ENCODE measurements at regions not wholly inside any gene's neighbourhood (a gene's known extent, or its start where the extent isn't known, plus 50 kb on each side); places are given as distances from the start of the nearest gene placed in this dataset.
A peak's percentile ranks its signal among the peaks of the same experiment; 100 is the strongest.
"Not testable (repeated sequence)": the region's sequence is repeated elsewhere in the genome, so short reads cannot be mapped to it uniquely, and the experiment has no call there.

DNA sequence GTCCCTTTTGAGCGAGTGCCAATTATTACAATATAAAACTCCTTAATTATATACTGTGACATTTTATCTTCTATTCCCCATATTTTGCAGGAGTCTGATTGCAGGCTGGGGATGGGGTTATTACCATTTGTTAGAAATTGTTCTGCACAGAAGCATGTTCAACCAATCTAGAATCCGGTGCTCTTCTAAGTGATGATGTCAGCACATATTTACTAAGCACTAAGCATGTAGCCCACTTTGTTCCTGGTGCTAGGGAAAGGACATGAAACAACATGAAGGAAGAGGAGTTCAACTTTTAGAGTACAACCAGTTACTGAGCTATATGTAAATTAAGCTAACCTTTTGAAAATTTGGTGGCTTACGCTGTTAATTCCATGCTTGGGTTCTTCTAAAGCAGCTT is 52.8 kb upstream of the IL1RAPL2 start:
- DNase-seq: no peak

GRCh38 chrX:104510801-104511200 is 55.2 kb upstream of the IL1RAPL2 start:
- no peak for DNase-seq

DNA sequence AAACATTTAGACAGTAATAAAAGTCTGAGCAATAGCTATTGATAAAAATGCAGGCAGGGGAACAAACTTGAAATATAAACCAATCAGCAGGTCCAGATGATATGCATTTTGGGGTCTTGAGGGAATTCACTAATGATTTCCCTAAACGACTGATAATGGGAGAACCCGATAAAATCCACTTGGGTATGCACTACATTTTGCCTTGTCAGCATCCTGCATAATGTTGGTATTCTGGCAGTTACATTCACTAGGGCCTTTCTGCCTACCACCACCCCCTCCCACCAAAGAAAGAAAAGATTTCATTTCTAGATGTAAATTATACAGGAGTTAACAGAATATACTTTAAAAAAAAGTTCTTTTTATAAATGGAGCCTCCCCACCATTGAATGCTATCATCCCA is 63.5 kb upstream of the IL1RAPL2 start:
- DNase-seq: no peak

- DNase-seq: no peak
Observed at GRCh38 chrX:104488811-104489210, 77.2 kb upstream of the IL1RAPL2 start.

GRCh38 chrX:104486691-104487090 is 79.3 kb upstream of the IL1RAPL2 start:
- DNase-seq: no peak

- peak; percentile 0 for DNase-seq
Observed at GRCh38 chrX:104482757-104483156, 83.2 kb upstream of the IL1RAPL2 start.

DNA sequence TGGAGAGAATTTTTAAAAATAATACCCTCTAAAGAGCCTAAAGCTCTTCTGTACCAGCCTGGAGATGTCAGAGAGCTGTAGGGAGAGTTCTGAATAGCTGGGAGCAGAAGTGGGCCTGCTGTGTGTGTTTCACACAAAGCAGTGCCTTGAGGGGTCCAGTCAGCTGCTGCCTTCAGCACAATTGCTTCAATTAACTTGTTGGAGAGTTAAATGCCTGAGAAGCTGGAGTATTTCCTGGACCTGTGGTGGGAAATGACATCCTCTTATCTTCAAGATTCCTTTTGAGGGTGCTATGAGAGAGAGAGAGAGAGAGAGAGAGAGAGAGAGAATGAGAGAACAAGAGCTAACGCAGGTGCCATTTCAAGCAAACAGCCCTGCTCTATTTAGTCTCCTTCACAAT is 96.2 kb upstream of the IL1RAPL2 start:
- no peak for DNase-seq

DNA sequence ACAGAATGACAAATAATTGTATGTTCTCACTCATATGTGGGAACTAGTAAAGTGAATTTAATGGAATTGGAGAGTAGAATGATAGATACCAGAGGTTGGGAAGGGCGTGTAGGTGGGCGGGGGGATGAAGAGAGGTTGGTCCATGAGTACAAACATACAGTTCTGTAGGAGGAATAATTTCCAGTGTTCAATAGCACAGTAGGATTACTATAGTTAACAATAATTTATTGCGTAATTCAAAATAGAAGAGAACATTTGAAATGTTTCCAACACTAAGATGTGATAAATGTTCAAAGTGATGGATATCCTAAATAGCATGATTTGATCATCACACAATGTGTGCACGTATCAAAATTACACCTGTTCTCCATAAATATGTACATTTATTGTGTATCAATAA is 106.2 kb upstream of the IL1RAPL2 start:
- no peak for DNase-seq

DNA sequence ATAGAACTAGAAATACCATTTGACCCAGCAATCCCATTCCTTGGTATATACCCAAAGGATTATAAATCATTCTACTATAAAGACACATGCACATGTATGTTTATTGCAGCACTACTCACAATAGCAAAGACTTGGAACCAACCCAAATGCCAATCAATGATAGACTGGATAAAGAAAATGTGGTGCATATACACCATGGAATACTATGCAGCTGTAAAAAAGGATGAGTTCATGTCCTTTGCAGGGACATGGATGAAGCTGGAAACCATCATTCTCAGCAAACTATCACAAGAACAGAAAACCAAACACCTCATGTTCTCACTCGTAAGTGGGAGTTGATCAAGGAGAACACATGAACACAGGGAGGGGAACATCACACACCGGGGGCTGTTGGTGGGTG is 108.9 kb upstream of the IL1RAPL2 start:
- not testable (repeated sequence) for DNase-seq

DNA sequence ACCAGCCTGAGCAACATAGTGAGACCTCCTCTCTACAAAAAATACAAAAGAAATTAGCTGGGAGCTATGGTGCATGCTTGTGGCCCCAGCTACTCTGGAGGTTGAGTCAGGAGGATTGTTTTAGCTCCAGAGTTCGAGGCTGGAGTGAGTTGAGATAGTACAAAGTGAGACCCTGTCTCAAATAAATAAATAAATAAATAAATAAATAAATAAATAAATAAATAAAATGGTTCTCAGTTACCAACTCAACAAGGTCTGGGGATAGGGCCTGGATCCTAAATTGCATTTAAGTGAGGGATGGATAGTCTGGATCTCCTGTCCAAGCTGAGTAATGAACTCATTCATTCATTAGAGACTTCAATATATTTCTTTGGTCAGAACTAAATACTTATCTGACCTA is 115.7 kb upstream of the IL1RAPL2 start:
- no peak for DNase-seq

GRCh38 chrX:104445591-104445990 is 120.4 kb upstream of the IL1RAPL2 start:
- DNase-seq: no peak

DNA sequence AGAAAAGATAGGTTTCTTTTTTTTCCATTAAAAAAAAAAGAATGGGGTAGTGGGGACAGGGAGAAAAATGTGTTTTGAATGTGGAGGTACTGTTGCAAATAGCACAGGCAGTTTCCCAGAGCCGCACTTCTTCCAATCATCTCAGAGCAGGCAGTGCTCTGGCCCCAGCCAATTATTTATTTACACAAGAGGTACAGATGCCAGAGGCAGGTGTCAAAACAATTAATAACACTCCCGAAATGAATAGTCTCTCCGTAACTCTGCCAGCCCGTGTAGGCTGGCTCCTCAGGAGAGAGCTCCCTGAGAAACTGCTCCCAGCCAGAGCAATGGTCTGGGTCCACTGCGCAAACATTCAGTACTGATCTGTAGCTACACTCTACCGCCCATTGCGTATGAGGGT is 130.8 kb upstream of the IL1RAPL2 start:
- DNase-seq: no peak

- DNase-seq: no peak
Observed at GRCh38 chrX:104432321-104432720, 133.7 kb upstream of the IL1RAPL2 start.

GRCh38 chrX:104430742-104431119 is 135.3 kb upstream of the IL1RAPL2 start:
- DNase-seq: no peak

DNA sequence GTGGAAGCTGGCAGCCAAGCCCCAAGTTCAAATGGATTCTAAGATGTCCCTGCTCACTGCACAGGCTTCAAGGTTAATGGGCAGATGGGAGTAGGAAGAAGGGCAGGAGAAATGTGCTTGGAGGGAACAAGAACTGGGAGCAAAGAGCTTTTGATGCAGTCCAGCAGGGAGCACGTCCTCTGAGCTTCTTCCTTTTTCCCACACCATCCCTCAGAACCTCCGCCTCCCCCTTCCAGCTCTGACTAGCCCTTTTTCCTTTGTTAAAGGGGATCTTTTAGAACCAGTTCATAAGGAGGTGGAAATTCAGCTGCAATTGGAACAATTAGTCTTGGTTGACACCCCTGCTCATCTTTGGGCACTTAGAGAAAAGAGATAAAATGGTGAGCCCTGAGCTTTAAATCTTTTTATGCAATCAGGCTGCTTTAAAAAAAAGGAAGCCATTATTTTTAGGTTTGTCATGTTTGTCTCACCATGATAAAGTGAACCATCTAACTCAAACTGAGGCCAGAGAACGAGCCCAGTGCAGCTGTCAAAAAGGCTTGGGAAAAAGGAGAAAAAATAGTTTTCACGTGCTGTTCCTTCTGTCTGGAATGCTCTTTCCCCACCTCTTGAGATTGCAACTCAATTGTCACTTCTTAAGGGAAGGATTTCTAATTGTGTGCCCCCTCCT is 135.8 kb upstream of the IL1RAPL2 start:
- DNase-seq: no peak

DNA sequence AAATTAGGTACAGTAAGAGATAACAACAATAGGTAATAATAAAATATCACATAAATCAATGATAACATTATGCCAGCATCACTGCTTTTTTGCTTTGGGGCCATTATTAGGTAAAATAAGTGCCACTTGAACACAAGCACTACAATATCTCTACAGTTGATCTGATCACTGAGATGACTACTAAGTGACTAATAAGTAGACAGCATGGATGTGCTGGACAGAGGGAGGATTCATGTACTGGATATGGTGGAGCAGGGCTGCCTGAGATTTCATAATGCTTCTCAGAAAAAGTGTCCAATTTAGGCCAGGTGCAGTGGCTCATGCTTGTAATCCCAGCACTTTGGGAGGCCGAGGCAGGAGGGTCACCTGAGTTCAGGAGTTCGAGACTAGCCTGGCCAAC is 137.8 kb upstream of the IL1RAPL2 start:
- no peak for DNase-seq

- no peak for DNase-seq
Observed at GRCh38 chrX:104427693-104428092, 138.3 kb upstream of the IL1RAPL2 start.

- no peak for DNase-seq
Observed at GRCh38 chrX:104427073-104427472, 138.9 kb upstream of the IL1RAPL2 start.

DNA sequence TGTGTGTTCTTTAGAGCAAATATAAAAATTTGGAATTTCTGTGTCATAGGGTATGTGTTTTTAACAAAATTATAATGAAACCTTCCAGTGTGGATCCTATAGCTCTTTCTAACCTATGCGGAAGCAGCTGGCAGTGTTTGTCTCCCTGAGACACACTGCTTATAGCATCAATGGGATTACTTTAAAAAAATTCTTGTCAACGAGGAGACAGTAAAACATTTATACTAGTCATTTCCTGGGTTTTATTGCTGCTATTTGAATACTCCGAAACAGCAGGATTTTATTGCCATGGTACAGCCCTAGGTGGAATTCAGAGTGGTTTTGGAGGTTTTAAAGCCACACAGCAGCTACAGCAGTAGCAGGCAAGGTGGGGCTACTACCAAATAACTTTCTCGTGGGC is 145.1 kb upstream of the IL1RAPL2 start:
- no peak for DNase-seq

DNA sequence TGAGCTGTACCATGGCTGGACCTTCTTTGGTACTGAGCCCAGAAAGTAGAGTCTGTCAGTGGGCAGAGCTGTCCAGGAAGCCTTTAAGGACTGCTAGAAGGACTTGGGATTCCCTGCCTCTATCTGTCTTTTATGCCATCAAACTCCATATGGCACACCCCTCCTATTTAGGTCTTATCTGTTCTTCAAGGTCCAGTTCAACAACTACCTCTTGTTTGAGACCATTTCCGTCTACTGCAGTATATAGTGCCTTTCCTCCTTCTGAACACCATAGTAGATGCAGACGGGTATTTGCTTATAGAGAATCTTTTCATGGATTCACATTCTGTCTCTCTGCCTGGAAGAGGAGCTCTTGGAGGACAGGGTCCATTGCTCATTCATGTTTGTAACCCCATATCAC is 146.1 kb upstream of the IL1RAPL2 start:
- no peak for DNase-seq

DNA sequence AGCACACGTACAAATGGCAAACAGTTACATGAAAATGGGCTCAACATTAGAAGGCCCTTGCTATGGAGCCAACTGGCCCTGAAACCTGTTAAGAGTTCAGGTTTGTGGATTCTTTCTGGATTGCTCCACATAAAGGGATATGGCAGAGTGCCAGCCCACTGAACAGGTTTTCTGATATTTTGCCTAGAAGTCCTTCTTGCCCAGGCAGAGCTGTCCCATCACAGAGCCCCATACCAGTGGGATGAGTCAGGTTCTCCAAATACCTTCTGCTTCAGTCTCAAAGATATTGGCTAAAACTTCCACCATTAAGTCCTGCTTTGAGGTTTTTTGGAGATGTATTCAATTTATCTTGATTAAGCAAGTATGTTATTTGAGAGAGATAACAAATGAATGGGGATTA is 146.8 kb upstream of the IL1RAPL2 start:
- DNase-seq: no peak

GRCh38 chrX:104411800-104412199 is 154.2 kb upstream of the IL1RAPL2 start:
- DNase-seq: no peak

DNA sequence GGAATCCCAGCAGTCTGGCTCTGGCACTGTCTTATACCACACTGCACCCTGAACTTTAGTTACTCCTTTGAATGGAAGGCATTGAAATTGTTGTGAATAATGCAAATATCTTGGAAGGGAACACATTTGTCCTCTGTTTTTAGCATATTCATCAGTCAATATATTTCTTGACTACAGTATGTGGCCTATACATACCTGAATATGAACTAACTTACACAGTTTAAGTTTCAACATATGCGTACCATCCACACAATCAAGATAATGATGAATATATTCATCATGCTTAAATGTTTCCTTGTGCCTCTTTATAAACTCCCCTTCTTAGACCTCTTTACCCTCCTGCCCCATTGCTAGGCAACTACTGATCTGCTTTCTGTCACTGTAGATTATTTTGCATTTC is 145.7 kb upstream of the ESX1 start:
- no peak for DNase-seq

DNA sequence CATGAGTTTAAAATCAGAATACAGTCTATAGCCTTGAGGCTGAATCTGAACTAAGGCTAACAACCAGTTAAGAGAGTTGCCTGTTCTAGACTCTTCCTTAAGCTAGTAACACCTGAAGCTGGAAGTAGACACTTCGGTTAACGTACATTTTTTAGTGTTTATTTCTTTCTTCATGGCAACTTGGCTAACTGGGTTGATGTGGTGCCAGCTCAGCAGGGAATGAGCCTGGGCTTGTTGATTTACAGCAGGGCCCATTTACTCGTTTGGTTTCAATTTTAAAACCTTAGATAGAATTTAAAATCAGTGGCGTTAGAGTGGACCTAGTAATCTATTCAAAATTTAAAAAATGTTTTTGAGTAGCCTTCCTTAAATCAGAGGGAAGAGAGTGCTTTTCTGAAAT is 137.6 kb upstream of the ESX1 start:
- no peak for DNase-seq

DNA sequence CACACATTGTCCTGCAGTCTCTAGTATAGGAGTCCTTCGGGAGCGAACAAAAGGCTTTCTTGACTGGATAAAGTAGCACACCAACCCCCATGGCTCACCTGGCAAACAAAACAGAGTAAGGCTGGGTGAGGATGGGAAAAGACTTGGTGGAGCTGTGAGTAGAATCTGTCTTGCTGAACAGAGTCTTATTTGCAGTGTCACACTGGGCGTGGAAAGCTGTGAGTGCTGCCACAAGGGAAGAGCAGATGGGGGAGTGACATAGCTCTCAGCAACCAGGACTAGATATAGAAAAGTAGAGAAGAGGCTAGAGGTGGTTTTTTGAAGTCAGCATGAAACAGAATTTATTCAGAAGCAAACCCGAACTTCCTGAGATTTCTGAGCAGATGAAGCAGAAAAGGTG is 137.2 kb upstream of the ESX1 start:
- DNase-seq: no peak

DNA sequence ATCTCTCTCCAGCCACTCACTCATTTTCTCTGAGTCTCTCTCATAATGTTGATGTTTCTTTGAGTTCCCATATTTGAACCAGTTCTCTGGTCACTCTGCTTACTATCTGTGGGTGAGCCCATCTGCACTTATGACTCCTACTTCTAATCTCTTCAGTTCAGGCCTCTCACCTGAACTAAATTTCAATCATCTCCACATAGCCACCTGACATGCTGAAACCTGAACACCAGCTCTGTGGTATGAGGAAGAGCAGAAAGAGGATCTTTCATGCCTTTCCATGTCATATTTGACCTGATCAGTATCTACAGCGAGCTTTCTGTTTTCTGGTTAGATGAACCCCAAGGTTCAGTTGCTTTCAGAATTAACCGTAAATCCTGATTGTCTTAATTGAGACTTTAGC is 122.2 kb upstream of the ESX1 start:
- DNase-seq: no peak

Data from dermis blood vessel endothelial cell (primary cell).